Skeletal muscle satellite cell (primary cell): ENCODE measurements at regions not wholly inside any gene's neighbourhood (a gene's known extent, or its start where the extent isn't known, plus 50 kb on each side); places are given as distances from the start of the nearest gene placed in this dataset.
"Not testable (repeated sequence)": the region's sequence is repeated elsewhere in the genome, so short reads cannot be mapped to it uniquely, and the experiment has no call there.

ENCODE experiments used
- H3K27me3 ChIP-seq: 2 replicates; pipeline ENCODE4 v1.7.0; 2013; ENCODE audit warnings: low read length; ENCODE audit not compliant: control insufficient read depth, insufficient read depth
- H3K36me3 ChIP-seq: 2 replicates; pipeline ENCODE4 v1.7.0; 2013; ENCODE audit warnings: mild to moderate bottlenecking, control low read depth, low read length; ENCODE audit not compliant: insufficient read depth
- H3K4me1 ChIP-seq: 2 replicates; pipeline ENCODE4 v1.7.0; 2013; ENCODE audit warnings: low read length; ENCODE audit not compliant: control insufficient read depth, insufficient read depth
- H3K4me2 ChIP-seq: 2 replicates; pipeline ENCODE4 v1.7.0; 2013; ENCODE audit warnings: mild to moderate bottlenecking, low read length
- H3K4me3 ChIP-seq: 2 replicates; pipeline ENCODE4 v1.7.0; 2013; ENCODE audit warnings: low read length
- H3K9ac ChIP-seq: 2 replicates; pipeline ENCODE4 v1.7.0; 2013; ENCODE audit warnings: mild to moderate bottlenecking, low read depth, low read length, moderate library complexity
- H3K9me3 ChIP-seq: replicated peaks from 2 replicates; pipeline ENCODE4 v1.7.0; 2013; ENCODE audit warnings: mild to moderate bottlenecking, control low read depth, low read length

GRCh38 chr3:150238048-150238802, 169.9 kb upstream of the TSC22D2 start:
- no peak overlapping the region for H3K9ac ChIP-seq
- no peaks in the 10 kb centered on the region for H3K27me3 ChIP-seq
- H3K4me3 ChIP-seq, result no peak overlapping the region
- no peaks in the 10 kb centered on the region for H3K36me3 ChIP-seq
- peaks cover 45% of the 10 kb centered on the region for H3K4me1 ChIP-seq
- H3K4me2 ChIP-seq, result no peak overlapping the region
- peaks cover 6% of the 10 kb centered on the region for H3K9me3 ChIP-seq

GRCh38 chr3:150237490-150237889, 170.6 kb upstream of the TSC22D2 start:
- peaks cover 47% of the 10 kb centered on the region for H3K4me1 ChIP-seq
- H3K27me3 ChIP-seq, result no peaks in the 10 kb centered on the region
- H3K9me3 ChIP-seq, result peaks cover 6% of the 10 kb centered on the region

GRCh38 chr3:150236316-150237082, 171.6 kb upstream of the TSC22D2 start:
- Histone ChIP-seq H3K4me2 (peak overlapping the region; percentile 4), H3K4me1 (peaks cover 45% of the 10 kb centered on the region), H3K4me3 (peak overlapping the region; percentile 3), H3K27me3 (no peaks in the 10 kb centered on the region), H3K36me3 (no peaks in the 10 kb centered on the region), H3K9ac (peak overlapping the region; percentile 60), H3K9me3 (peaks cover 6% of the 10 kb centered on the region)

More at GRCh38 chr3:150237490-150237889, 170.6 kb upstream of the TSC22D2 start:
- H3K4me3 ChIP-seq, result no peak overlapping the region
- no peaks in the 10 kb centered on the region for H3K36me3 ChIP-seq
- no peak overlapping the region for H3K9ac ChIP-seq
- peak overlapping the region; percentile 4 for H3K4me2 ChIP-seq

GRCh38 chr3:150235799-150236198, 172.3 kb upstream of the TSC22D2 start:
- H3K4me3 ChIP-seq, result no peak overlapping the region

GRCh38 chr3:150232992-150233451, 175.1 kb upstream of the TSC22D2 start:
- no peaks in the 10 kb centered on the region for H3K27me3 ChIP-seq
- H3K4me1 ChIP-seq, result peaks cover 40% of the 10 kb centered on the region
- no peak overlapping the region for H3K9ac ChIP-seq
- H3K4me2 ChIP-seq, result no peak overlapping the region
- no peaks in the 10 kb centered on the region for H3K36me3 ChIP-seq
- no peak overlapping the region for H3K4me3 ChIP-seq
- peaks cover 3% of the 10 kb centered on the region for H3K9me3 ChIP-seq

More at GRCh38 chr3:150235799-150236198, 172.3 kb upstream of the TSC22D2 start:
- peaks cover 45% of the 10 kb centered on the region for H3K4me1 ChIP-seq
- H3K9me3 ChIP-seq, result peaks cover 6% of the 10 kb centered on the region
- H3K27me3 ChIP-seq, result no peaks in the 10 kb centered on the region
- H3K9ac ChIP-seq, result peak overlapping the region; percentile 60
- H3K36me3 ChIP-seq, result no peaks in the 10 kb centered on the region
- H3K4me2 ChIP-seq, result peak overlapping the region; percentile 4

- Histone ChIP-seq H3K36me3 (no peaks in the 10 kb centered on the region), H3K9me3 (no peaks in the 10 kb centered on the region), H3K27me3 (no peaks in the 10 kb centered on the region), H3K4me2 (no peak overlapping the region), H3K4me1 (peaks cover 11% of the 10 kb centered on the region), H3K4me3 (no peak overlapping the region), H3K9ac (no peak overlapping the region)
Observed at GRCh38 chr3:150230037-150230436, 178.1 kb upstream of the TSC22D2 start.

- not testable (repeated sequence) for H3K36me3 ChIP-seq, H3K9me3 ChIP-seq, H3K9ac ChIP-seq, H3K4me1 ChIP-seq, H3K4me2 ChIP-seq, H3K27me3 ChIP-seq, H3K4me3 ChIP-seq
Observed at GRCh38 chr3:150228626-150229025, 179.5 kb upstream of the TSC22D2 start.

GRCh38 chr3:150227839-150228238, 180.3 kb upstream of the TSC22D2 start:
- Histone ChIP-seq H3K9me3 (no peaks in the 10 kb centered on the region), H3K27me3 (no peaks in the 10 kb centered on the region), H3K4me2 (no peak overlapping the region), H3K9ac (no peak overlapping the region), H3K4me3 (no peak overlapping the region), H3K4me1 (peaks cover 5% of the 10 kb centered on the region), H3K36me3 (no peaks in the 10 kb centered on the region)

- Histone ChIP-seq H3K4me1 (peaks cover 4% of the 10 kb centered on the region), H3K4me2 (no peak overlapping the region), H3K9ac (no peak overlapping the region), H3K36me3 (no peaks in the 10 kb centered on the region), H3K4me3 (no peak overlapping the region), H3K27me3 (peaks cover 3% of the 10 kb centered on the region), H3K9me3 (no peaks in the 10 kb centered on the region)
Observed at GRCh38 chr3:150225986-150226385, 182.1 kb upstream of the TSC22D2 start.

GRCh38 chr3:150223558-150223957, 184.5 kb upstream of the TSC22D2 start:
- no peaks in the 10 kb centered on the region for H3K36me3 ChIP-seq
- no peak overlapping the region for H3K4me2 ChIP-seq
- H3K4me3 ChIP-seq, result no peak overlapping the region
- no peaks in the 10 kb centered on the region for H3K9me3 ChIP-seq
- peaks cover 4% of the 10 kb centered on the region for H3K4me1 ChIP-seq
- peaks cover 3% of the 10 kb centered on the region for H3K27me3 ChIP-seq
- no peak overlapping the region for H3K9ac ChIP-seq

- Histone ChIP-seq H3K9ac (no peak overlapping the region), H3K4me2 (no peak overlapping the region), H3K27me3 (peaks cover 3% of the 10 kb centered on the region), H3K9me3 (no peaks in the 10 kb centered on the region), H3K36me3 (no peaks in the 10 kb centered on the region), H3K4me3 (no peak overlapping the region), H3K4me1 (peaks cover 4% of the 10 kb centered on the region)
Observed at GRCh38 chr3:150222691-150223489, 185.2 kb upstream of the TSC22D2 start.
